NCI-H226 (cell line): ENCODE measurements at regions not wholly inside any gene's neighbourhood (a gene's known extent, or its start where the extent isn't known, plus 50 kb on each side); places are given as distances from the start of the nearest gene placed in this dataset.

Source experiments
- DNase-seq: peaks from one replicate; pipeline ENCODE4 v3.0.0-alpha.2; 2015

- no peak for DNase-seq
These were observed 147.8 kb upstream of the NECTIN1 start for GRCh38 chr11:119876841-119877240.

DNA sequence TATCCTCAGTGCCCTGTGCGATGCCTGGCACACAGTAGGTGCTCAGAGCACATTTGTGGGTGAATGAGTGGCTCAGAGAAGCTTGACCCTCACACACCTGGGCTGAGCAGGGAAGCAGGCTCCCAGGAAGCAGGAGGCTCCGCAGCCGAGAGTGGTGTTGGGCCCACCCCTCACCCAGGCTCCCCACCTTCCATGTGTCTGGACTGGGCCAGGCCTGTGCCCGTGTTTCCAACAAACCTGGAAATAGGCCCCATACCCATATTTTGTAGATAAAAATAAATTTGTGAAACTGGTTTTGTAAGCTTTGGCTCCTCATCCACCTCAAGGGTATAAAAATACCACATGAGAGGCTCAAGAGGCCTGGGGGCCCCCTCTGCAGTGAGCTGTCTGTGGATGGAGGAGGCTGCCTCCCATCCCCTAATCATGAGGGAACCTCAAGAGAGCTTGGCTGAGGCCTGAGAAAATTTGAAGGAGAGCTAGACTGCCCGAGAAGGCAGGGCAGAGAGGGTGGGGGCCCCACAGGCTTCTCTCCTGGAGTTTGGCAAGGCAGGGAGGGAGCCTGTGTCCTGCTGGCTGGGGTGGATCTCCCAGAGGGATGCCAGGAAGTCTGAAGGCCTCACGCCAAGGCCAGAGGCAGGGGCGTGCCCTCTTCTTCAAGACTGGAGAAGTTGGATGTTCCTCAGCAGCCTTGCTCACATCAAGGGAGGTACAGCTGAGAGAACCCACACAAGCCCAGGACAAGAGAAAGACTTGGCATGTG lies 147.0 kb upstream of the NECTIN1 start:
- no peak for DNase-seq

DNA sequence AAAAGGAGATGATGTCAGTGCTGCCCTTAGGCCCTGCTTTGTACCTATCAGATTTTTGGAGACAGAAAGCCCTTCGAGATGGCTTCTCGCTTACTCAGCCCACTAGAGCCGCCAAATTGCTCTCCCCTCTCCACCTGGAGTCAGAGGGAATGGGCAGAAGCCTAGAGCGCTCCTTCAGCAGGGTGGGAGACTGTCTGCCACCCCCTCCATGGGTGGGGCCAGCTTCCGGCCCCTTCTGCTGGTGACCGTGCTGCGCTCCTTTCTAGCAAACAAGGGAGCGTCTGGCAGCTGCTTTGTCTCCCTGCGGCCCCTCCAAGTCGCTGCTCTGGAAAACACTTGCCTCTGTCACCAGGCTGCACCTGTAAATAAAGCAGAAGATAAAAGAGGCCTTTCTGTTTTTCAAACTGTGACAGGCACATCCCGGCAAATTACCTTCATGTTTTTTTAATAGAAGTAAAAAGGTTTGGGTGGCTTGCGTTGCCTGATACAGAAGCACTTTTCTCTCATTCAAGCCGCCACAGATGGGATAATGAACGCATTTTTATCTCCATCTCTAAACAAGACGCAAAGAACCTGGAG lies 145.7 kb upstream of the NECTIN1 start:
- DNase-seq = no peak

DNA sequence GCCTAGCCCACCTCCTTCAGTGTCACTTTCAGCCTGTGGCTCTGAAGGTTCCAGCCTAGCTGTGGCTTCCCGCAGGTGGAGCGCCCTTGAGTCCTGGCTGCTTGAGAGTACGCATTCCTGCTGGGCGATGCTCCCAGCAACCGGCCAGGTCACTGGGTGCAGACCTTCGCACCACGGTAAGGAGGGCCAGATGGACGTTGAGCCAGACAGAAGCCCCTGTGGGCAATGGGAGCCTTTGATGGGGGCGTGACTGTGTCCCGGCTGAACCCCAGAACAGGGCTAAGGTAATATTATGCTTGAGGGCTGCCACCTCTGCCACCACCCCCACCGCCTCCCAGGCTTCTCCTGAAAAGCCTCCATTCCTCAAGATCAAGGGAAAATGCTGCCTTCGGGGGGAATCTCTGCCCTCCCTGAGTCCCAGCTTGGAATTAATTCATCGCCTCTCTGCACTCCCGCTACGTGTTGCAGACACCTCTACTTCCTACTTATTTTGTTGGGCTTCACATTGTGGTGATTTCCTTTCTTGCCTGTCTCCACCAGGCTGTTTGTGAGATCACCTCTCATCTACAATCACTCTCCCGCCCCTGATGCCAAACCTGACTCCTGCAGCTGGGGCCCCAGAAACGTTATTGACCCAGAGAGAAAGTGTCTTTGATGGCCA lies 144.9 kb upstream of the NECTIN1 start:
- DNase-seq = no peak

- no peak for DNase-seq
These were observed 143.8 kb upstream of the NECTIN1 start for GRCh38 chr11:119872611-119873310.

DNA sequence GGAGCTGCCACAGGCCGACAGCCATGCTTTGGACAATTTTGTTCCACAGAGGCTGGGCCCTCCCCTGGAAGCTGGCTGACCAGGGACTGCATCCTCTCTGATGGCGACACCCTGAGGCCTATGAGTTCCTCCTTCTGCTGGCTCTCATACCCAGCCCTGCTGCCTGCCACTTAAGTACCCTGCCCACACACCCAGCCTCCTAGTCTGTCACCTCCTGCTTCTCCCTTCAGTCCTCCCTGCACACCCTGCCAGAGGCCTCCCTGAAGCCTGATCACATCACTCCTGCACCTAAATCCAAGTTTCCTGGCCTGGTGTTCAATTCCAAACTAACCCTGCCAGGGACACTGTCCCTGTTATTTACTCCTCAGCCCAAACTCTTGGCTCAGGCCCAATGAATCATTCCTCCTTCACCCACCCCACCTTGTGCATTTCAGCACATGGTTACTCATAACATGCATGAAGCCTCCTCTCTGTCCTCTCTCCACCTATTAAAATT lies 136.7 kb upstream of the NECTIN1 start:
- no peak for DNase-seq

- no peak for DNase-seq
These were observed 135.8 kb upstream of the NECTIN1 start for GRCh38 chr11:119864836-119865235.

DNA sequence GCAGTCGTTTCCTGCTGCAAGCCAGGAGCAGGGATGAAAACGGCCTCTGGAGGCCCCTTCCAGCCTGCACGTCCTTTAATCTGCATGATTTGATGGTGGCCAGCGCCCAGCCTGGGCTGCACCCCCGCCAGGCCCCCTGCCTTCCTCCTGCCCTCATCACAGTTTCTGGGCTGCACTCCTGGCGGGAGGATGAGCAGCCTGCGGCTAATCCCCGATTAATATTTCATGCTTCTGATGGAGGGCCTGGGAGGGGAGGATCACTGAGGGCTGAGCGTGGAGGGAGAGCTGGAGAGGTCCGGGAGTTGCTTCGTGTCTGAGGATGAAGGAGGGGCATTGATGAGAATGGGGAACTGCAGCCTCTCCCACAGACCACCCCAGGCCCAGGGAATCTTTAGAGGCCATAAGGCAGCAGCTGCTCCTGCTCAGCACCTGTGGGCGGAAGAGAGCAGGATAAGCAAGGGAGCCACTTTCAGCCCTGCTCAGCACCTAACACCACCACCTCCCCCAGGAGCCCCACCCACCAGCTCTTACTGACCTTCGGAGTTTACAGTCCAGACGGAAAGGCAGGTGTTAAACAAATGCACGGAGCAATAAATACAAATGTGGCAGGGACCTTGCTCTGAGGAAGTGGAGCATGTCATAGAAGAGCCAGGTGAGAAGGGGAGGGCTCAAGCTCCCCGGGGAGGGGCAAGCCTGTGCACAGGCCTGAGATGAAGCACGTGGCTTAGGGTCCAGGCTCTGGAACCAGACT lies 135.0 kb upstream of the NECTIN1 start:
- no peak for DNase-seq

DNA sequence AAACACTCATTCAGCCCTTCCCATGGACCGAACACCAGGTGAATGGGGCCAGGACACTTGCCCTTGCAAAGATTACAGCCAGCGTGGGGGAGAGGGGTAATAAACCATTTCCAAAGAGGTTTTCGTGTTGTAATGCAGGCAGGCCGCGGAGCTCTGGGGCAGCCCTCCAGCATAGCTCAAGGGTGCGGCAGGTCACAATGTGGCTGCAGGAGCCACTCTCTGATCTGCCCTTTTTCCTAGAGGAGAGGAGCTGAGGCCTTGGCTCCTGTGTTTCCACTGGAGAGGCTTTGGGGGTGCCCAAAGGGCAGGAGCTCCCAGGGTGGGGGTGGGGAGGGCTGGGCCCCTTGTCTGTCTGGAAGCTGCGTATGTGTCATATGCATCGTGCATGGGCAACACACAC lies 134.2 kb upstream of the NECTIN1 start:
- DNase-seq = no peak

GRCh38 chr11:119861160-119861559 lies 132.2 kb upstream of the NECTIN1 start:
- no peak for DNase-seq

- DNase-seq = no peak
These were observed 131.6 kb upstream of the NECTIN1 start for GRCh38 chr11:119860561-119861094.

DNA sequence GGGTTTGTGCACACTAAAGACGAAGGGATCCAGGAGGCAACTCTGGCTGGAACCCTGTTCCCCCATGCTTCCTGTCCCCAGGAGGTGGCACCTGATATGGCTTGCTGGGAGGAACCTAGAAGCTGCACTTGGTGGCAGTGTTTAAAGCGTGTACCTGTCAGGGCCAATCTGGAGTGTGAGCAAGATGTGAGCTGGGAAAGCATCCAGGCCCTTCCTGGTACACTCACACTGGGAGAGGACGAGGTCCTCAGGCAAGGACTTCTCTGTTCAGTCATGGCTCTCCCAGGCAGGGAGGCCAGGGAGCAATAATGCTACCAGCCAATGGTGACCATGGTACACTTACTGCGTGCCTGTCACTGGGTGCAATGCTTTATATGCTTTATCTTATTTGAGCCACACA lies 130.7 kb upstream of the NECTIN1 start:
- no peak for DNase-seq

DNA sequence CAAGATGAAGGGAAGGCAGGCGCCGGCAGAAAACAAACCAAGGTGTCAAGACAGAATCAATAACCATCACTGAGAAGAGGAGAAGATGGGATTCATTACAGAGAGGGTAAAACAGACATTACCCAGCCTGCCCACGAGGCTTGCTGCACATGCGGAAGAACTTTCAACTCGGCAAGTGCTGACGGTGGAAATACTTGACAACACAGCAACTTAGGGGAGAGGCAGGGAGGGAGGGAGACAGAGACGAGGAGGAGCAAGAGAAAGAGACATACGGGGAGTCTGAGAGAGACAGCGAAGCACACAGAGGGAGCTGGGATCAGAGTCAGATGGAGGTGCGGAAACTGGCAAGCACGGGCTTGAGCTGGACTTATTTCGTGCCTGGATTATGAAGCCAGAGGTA lies 129.3 kb upstream of the NECTIN1 start:
- DNase-seq = no peak

- DNase-seq = no peak
These were observed 127.9 kb upstream of the NECTIN1 start for GRCh38 chr11:119856681-119857485.

DNA sequence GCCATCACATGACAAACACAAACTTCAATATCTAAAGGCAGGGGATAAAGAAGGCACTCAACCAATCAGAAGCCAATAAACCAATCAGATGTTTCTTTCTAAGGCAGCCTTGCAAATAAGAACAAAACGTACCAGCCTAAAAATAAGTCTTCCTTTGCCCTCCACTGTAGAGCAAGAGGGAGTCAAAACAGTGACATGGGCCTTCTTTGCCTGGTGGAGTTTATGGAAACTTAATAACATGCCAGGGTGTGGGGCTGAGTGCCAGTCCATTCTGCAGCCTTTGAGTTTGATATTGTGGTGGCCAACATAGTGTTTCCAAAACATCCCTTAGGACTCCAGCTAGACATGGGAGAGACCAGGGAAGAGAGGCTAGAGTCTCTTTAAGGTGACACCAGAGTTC lies 126.1 kb upstream of the NECTIN1 start:
- DNase-seq = no peak

GRCh38 chr11:119854521-119854920 lies 125.5 kb upstream of the NECTIN1 start:
- no peak for DNase-seq

DNA sequence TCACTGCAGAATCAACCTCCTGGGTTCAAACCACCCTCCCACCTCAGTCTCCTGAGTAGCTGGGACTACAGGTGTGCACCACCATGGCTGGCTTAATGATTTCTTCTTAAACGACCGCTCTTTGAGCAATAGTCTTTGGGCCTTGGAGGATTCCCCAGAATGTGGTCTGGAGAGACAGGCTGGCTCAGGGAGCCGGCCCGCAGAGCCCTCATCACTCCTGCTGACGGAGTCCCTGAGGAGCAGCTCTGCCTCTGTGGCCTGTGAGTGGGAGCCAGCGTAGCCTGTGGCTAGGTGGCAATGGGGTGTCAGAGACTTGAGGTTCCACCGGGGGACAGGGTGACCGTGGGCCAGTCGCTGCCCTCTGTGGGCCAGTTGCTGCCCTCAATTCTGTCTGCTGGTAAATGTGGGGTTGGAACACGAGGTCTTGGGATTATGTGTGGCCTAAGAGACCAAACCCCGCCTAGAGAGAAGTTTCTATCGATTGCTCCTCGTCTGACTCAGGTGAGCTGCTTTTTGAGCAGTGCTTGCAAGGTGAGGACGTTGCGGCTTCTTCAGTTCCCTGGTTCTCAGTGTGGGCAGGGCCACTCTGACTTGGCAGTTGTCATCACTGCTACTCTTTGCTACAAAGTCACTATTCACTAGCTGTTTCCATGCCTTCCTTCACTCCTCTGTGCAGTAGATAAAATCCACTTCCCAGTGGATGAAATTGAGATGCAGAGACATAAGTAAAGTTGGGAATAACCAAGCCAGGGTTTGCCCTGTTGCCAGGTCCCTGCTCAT lies 124.8 kb upstream of the NECTIN1 start:
- no peak for DNase-seq

GRCh38 chr11:119852741-119853140 lies 123.7 kb upstream of the NECTIN1 start:
- no peak for DNase-seq

GRCh38 chr11:119850822-119851409 lies 121.9 kb upstream of the NECTIN1 start:
- DNase-seq = no peak

GRCh38 chr11:119849872-119850271 lies 120.9 kb upstream of the NECTIN1 start:
- DNase-seq = no peak
